ENCODE measurements at regions not wholly inside any gene's neighbourhood (a gene's known extent, or its start where the extent isn't known, plus 50 kb on each side); places are given as distances from the start of the nearest gene placed in this dataset.

GRCh38 chr2:172230332-172230888 lies 127.7 kb upstream of the DLX2 start:
- 49 to 71% (median 65%) methylated on average over 5 of the region's 5 CpGs for WGBS, 3 donors

GRCh38 chr2:172230889-172231401 lies 128.2 kb upstream of the DLX2 start:
- DNase-seq: no peak
- Histone ChIP-seq H3K9me3 (no peaks in the 10 kb centered on the region), H3K36me3 (ENCODE audit: insufficient read depth in 1 of 2, low read depth in 1 of 2) (no peaks in the 10 kb centered on the region), H3K4me3 (no peak overlapping the region), H3K27ac (no peak overlapping the region), H3K4me1 (no peaks in the 10 kb centered on the region), H3K27me3 (ENCODE audit: insufficient read depth in 3 of 3, low read length in 2 of 3) (peaks cover 0 to 22% (median 16%) of the 10 kb centered on the region in 3 donors)
- no peak for ATAC-seq
- TF ChIP-seq CTCF (IDR thresholded peaks at IDR 0.05): no peak
- 82 to 85% (median 84%) methylated on average over 6 of the region's 6 CpGs for WGBS, 3 donors
- intact Hi-C loops (cut with DNase I): no loop called here

More at GRCh38 chr2:172230332-172230888, 127.7 kb upstream of the DLX2 start:
- Histone ChIP-seq H3K36me3 (ENCODE audit: insufficient read depth in 1 of 2, low read depth in 1 of 2) (no peaks in the 10 kb centered on the region), H3K27me3 (ENCODE audit: insufficient read depth in 3 of 3, low read length in 2 of 3) (peaks cover 0 to 17% (median 15%) of the 10 kb centered on the region in 3 donors), H3K27ac (no peak overlapping the region), H3K9me3 (no peaks in the 10 kb centered on the region), H3K4me1 (no peaks in the 10 kb centered on the region), H3K4me3 (no peak overlapping the region)
- TF ChIP-seq CTCF (IDR thresholded peaks at IDR 0.05): no peak
- no peak for ATAC-seq
- intact Hi-C loops (cut with DNase I): no loop called here
- DNase-seq: no peak

GRCh38 chr2:172231508-172231907 lies 128.8 kb upstream of the DLX2 start:
- Histone ChIP-seq H3K4me3 (no peak overlapping the region), H3K27ac (no peak overlapping the region), H3K36me3 (ENCODE audit: insufficient read depth in 1 of 2, low read depth in 1 of 2) (no peaks in the 10 kb centered on the region), H3K9me3 (no peaks in the 10 kb centered on the region), H3K27me3 (ENCODE audit: insufficient read depth in 3 of 3, low read length in 2 of 3) (peaks cover 0 to 28% (median 17%) of the 10 kb centered on the region in 3 donors), H3K4me1 (no peaks in the 10 kb centered on the region)
- ATAC-seq (no peak), DNase-seq (no peak)
- 96 to 99% (median 98%) methylated on average over 3 of the region's 3 CpGs for WGBS, 3 donors
- intact Hi-C loops (cut with DNase I): no loop called here
- no peak for TF ChIP-seq CTCF (IDR thresholded peaks at IDR 0.05)

- no peak for DNase-seq
- H3K4me1 ChIP-seq: no peaks in the 10 kb centered on the region
- ATAC-seq: no peak
- H3K27me3 ChIP-seq (ENCODE audit: insufficient read depth in 3 of 3, low read length in 2 of 3): peaks cover 0 to 34% (median 17%) of the 10 kb centered on the region in 3 donors
- WGBS, 3 donors: 80 to 84% (median 80%) methylated on average over 9 of the region's 9 CpGs
- H3K27ac ChIP-seq: no peak overlapping the region
- no peak overlapping the region for H3K4me3 ChIP-seq
- no peaks in the 10 kb centered on the region for H3K36me3 ChIP-seq (ENCODE audit: insufficient read depth in 1 of 2, low read depth in 1 of 2)
- intact Hi-C loops (cut with DNase I): no loop called here
- H3K9me3 ChIP-seq: no peaks in the 10 kb centered on the region
- TF ChIP-seq CTCF (IDR thresholded peaks at IDR 0.05): no peak
Measured at GRCh38 chr2:172232708-172233396, 130.2 kb upstream of the DLX2 start.
